ENCODE measurements at regions not wholly inside any gene's neighbourhood (a gene's known extent, or its start where the extent isn't known, plus 50 kb on each side); places are given as distances from the start of the nearest gene placed in this dataset.

DNA sequence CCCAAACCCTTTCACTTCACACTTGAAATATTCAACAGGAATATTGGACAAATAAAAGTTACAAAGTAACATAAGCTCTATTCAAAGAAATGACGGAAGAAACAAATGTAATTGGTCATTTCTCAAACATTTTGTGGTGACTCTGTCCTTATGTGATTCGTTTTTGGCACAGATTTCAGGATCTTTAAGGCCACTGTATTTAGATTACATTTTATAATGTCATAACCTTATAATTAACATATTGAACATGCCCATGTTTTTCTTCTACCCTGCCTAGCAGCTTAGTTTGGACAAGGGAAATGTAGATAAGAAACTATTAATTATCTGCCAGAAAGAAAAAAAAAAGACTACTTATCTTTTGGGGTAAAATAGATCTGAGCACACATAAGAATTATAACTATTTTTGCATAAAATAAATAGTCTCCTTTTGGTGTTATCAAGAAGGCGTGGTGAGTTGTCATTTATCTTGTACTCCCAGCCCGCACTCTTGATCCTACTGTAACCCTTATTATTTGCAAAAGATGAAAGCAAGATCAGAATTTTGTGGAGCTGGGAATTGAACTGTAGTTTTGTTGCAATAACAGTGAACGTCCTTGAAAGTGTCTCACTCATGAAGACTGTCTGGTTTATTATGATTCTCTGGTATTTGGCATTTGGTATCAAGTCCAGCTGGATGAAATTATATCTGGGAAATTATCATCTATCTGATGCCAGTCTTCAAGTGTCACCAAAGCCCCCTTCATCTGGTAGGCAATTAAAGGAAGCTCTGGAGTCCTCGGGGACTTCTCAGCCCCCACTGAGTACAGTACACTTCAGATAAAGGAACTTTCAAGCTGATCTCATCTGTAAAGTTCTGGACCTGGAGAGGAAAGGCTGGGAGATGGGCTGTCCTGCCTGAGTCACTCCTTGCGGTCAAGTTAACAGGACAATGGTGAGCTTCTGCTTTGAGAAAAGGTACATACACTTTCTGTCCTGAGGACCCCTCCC, 175.7 kb upstream of the INHBA start:
- no peak for DNase-seq

DNA sequence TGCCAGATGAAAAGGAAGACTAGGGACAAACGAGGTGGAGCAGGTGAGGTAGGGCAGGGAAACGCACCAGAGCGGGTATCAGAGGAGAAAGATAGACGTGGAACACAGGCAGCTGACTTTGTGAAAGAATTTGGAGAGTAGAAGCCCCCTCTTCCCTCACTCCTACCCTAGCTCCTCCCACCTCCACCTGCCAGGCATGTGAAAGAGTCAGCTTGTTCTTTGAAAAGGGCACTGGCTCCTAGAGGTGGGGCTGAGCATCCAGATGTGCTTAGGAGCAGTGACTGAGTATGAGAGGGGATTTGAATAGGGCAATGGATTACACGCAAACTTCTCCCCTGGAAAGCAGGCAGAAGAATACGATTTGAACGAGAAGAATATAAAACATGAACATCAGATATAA, 174.2 kb upstream of the INHBA start:
- DNase-seq = no peak

DNA sequence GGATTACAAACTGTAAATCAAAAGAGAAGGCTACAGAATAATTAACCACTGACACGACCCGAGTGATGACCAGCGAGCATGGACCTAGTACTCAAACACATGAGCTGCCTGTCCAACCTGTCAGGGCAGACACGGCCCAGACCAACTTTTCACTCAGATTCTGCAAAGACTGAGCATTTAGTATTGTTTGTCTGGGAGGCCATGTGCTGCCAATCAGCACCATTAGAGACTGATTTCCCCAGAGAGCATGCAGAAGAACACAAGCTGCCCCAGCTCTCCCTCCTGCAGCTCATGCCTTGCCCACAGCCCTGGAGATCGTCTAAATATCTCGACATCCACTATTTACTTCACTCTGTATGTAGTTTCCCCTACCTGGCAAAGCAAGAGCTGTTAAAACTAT, 172.6 kb upstream of the INHBA start:
- no peak for DNase-seq

DNA sequence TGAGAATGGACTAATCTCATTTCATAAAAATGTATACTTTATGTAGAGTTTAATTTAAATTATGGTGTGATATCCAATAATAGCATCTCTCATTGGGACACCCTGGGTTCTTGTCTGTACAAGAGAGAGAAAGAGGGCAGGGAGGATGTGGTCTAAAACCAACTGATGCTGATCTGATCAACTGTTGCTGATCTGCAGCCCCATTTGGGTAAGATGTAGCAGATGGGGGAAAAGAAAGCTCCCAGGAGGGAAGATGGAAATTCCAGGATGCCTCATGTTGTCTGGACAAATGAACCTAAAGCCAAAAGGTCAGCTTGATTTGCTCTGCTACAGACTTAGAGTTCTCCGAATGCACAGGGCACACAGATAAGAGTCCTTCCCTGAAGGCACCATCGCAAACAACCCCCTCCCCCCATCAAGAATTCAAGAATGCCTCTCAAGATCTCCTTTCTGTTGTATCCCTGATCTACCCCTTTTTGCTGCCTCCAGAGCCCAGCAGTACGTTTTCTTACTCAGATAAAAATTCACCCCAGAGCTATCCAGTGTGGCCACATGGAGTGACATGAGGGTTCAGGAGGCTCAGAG, 171.4 kb upstream of the INHBA start:
- no peak for DNase-seq

DNA sequence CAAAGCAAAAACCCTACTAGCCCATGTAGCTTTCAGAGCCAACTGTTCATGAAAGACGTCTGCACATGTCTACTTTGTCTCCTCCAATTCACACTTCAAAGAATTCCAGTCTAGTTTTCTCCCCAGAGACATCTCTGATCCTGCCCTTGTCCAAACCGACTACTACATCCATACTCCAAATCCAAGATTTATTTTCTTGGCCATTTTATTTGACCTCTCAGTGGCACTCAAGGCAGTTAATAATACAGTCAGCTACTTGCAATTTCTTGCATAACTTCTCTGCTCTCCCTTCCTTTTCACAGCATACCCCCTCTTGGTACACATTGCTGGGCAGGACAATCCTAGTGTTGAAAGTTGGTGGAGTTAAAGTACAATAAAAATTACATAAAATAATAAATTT, 170.9 kb upstream of the INHBA start:
- no peak for DNase-seq

DNA sequence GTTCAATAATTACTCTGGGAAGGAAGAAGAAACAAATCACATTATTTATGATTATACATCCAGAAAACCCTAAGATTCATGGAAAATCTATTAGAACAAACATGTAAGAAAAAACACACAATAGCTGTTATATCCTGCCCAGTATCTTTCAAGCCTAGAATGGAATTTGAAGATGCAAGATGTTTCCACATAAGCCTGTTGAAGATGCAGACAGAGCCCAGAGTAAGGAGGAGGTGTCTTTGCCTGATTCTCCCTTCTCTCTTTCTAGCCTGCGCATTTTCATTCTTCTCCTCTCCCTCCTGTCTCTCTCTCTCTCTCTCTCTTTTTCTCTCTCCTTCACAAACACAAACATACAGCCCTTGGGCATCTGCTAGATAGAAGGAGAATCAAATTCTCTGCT, 170.1 kb upstream of the INHBA start:
- DNase-seq = no peak

DNA sequence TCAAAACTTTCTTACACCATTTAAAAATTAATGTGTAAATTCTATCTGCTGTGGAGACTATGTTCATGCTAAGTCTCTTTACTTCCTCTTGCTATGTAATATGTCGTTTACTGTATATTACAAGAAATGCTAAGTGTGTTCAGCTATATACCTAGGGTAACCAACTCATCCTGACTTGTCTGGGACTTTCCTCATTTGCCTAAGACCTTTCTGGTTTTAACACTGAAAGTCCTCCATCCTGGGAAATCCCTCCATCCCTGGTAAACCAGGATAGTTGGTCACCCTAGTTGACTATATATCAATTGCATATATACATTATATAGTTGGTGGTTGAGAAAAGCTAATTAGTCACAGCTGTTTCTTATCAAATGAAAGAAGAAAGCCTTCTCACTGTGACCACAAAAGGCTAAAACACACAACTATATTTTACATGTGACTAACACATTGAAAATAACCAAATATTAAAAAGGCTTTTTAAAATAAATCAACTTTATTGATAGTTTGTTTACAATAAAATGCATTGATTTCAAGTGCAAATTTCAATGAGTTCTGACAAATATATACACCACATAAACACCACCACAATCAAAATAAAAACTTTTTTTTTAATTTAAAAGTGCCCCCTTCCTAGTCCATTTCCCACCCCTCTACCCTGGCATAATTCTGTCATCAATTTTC, 167.7 kb upstream of the INHBA start:
- DNase-seq = no peak

DNA sequence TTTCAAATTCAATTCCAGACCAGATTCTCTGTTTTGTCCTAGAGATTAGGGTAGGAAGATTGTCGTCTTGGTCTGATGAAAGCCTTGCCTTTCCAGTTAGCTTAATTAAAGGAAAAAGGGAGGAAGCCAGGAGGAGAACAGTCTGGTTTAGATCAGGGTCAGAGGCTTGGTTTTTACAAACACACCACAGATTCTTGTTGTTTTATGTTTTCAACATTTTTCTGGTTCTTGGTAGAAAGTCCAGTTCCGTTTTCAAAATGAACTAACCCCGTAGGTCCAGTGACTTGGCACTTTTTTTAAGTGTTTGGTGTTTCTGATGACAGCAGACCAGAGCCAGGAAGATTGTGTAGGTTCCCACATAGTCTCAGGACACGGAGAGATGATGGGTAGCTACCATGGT, 167.1 kb upstream of the INHBA start:
- no peak for DNase-seq

DNA sequence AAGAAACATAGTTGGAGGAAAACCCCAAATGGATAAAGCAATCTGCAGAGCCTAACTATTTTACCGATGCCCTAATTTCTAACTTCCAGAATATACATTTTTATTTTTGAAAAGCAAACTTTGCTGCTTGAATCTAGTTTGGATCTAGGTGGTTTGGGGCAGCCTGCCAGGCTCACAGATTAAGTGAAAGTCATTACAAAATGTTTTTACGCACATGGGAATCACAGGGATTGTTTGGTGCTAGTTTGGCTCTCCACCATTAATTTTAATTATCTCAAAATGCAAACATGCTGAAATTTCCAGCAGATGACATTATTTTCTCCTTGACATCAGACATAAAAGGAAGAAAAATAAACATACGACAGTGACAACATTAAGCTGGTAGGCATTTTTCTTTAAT, 166.7 kb upstream of the INHBA start:
- DNase-seq = no peak

DNA sequence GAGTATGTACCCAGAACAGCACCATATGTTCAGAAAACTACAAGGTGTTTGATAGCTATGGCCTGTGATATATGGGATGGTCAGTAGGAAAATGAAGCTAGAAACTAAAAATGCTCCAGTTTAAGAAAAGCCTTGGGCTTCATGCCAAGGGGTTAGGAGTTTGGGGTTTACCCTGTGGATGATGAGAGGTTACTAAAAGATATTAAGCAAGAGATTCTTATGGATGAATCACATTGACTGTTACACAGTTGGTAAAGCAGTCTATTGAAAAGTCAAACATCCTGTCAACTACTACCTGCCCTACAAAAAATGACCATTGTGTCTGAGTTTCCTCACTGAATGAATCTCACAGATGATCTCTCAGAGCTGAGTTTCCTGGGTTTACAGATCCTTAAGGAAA, 166.2 kb upstream of the INHBA start:
- DNase-seq = no peak

DNA sequence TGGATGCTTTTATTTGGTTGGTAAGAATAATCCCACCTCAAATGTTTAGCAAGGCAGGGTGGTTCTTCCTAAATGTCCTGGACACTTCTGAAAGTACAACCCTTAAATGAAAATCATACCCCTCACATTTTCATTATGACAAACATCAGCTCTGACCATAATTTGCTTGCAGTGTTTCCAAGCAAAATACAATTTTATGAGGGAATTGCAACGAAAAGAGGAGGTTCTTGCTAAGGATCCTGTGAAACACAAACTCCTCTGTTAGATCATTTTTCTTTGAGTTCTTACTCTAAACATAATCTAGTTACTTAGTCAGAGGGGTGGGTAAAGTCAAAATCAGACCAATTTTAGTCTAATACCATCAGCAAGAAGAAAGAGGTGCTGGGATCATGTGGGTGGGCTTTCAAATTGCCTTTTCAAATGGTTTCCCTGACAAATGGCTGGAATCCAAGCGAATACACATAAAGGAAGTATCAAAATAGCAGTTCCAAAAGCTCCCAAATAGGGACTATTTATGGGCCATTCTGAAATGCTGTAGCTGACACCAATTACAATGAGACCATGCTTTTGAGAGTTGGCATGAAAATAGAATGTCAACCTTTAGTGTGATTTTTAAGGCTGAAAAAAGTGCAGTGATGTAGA, 164.9 kb upstream of the INHBA start:
- no peak for DNase-seq

DNA sequence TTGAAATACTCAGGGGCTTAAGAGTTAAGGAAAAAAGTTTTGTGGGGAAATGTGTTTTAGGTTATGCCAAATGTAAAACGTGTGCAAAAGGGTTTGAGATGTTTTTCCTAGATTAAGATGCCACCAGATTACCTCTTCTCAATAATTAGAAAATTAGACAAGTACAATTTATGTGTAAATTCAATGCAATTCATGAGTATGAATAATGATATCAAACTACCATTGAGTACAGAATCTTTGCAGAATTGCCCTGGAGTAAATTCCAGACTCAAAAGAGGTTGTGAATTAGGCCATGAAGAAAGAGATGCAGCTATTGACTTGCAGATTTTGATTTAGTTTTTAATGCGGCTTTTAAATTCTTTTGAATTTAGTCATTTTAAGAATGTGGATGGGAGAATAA, 159.4 kb upstream of the INHBA start:
- no peak for DNase-seq

DNA sequence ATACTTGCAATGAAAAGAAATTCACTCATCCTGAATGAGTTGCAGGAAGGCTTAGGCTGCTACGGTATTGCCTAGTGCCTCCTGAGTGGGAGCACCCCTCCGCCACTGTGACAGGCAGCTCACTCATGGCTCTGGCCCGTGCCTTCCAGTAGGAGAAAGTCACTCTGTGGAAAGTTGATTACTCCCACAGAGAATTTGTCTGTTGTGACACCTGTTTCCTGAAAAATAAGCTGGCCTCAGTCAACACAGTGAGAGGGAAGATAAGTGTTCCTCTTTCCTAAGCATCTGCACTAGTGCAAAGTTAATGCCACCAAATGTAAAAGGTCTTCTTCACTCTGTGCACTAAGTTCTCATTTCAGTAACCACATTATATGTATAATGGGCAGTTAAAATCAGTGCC, 158.8 kb upstream of the INHBA start:
- no peak for DNase-seq

DNA sequence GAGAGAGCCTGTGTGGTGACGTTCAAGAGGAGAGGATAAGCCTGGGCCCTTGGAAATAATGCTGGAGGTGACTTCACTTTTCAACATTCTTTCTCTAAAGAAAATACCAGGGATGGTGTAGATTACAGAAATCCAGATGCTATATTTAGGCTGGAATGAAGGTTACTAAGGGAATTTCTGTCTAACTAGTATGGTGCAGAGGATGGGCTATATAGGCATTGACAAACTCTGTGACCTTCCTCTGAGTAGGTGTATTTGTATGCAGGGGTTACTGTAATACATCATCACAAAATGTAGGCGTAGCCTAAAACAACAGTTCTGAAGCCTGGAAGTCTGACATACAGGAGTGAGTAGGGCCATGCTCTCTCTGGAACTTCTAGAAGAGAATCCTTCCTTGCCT, 155.3 kb upstream of the INHBA start:
- DNase-seq = no peak

DNA sequence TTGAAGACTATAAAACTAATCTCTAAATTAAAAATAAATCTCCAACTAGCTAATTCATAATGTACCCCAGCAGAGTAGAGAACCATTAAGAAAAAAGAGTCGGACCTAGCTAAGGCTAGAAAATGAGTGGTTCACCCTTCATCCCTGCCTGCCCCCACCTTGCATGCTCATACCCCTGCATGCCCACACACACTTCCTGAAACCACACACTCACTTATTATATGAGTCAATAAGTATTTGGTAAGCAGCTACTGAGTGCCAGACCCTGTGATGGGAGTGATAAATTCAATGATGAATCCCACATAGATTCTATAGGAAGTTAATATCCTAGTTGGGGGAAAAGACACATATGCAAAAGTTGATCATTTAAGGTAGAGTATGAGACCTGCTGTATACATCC, 152.9 kb upstream of the INHBA start:
- no peak for DNase-seq

DNA sequence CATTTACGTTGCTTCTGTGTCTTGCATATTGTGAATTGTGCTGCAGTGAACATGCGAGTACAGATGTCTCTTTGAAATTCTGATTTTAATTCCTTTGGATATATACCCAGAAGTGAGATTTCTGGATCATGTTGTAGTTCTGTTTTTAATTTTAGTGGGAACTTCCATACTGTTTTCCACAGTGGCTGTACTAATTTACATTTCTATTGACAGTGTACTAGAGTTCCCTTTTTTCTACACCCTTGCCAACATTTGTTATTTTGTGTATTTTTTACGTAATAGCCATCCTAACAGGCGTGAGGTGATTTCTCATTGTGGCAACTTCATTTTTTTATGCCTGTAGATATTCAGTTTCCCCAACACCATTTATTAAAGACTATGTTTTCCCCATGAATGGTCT, 144.7 kb upstream of the INHBA start:
- no peak for DNase-seq

DNA sequence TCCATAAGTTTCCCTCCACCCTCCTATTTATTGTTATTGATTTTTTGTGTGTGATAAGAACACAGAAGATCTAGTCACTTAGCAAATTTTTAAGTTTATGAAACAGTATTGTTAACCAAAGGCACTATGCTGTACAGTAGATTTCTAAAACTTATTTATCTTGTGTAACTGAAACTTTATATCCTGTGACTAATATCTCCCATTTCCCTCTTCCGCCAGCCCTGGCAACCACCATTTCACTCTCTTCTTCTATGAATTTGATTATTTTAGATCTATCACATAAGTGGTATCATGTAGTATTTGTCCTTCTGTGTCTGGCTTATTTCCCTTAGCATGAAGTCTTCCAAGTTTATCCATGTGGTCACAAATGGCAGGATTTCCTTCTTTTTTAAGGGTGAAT, 144.3 kb upstream of the INHBA start:
- no peak for DNase-seq

DNA sequence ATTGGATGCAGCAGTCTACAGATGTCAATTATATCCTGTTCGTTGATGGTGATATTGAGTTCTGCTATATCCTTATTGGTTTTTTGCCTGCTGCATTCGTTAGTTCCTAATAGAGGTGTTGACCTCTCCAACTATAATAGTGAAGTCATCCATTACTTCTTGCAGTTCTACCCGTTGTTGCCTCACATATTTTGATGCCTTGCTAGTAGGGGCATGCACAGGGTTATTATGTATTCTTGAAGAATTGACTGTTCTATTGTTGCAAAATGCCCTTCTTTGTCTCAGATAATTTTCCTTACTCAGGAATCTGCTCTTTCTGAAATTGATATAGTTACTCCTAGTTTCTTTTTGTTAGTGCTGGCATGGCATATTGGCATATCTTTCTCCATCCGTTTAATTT, 140.1 kb upstream of the INHBA start:
- no peak for DNase-seq

DNA sequence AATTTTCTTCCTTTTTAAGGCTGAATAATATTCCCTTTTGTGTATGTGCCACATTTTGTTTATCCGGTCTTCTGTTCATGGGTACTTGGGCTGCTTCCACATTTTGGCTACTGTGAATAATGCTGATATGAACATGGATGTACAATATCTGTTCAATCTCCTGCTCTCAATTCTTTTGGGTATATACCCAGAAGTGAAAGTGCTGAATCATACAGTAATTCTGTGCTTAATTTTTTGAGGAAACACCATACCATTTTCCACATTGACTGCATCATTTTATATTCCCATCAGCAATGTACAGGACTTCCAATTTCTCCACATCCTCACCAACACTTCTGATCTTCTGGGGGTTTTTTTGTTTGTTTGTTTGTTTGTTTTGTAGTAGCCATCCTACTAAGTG, 135.0 kb upstream of the INHBA start:
- no peak for DNase-seq

DNA sequence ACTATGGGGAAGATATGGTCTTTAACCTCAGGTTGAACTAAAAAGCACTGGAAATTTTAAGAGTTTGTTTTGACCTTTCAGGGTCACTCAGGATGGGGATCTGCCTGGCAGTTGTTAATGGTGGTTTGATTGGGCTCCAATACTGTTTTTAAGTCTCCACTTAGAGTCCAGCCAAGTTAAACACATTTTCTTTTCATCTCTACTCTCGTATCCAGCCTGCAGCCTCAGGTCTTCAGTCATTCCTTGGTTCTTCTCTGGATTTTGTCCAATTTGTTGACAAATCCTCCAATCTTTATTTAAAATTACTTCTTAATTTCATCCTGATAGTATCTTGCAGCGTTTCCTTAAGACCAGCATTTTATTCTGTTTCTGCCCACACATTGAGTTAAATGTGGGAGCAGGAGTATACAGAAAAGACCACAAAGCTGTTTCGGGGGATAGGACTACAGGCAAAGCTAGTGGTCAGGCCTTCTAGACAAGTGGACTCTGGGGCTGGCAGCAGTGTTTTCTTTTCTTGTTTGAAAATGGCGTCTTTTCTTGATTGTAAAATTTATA, 133.2 kb upstream of the INHBA start:
- DNase-seq = no peak

DNA sequence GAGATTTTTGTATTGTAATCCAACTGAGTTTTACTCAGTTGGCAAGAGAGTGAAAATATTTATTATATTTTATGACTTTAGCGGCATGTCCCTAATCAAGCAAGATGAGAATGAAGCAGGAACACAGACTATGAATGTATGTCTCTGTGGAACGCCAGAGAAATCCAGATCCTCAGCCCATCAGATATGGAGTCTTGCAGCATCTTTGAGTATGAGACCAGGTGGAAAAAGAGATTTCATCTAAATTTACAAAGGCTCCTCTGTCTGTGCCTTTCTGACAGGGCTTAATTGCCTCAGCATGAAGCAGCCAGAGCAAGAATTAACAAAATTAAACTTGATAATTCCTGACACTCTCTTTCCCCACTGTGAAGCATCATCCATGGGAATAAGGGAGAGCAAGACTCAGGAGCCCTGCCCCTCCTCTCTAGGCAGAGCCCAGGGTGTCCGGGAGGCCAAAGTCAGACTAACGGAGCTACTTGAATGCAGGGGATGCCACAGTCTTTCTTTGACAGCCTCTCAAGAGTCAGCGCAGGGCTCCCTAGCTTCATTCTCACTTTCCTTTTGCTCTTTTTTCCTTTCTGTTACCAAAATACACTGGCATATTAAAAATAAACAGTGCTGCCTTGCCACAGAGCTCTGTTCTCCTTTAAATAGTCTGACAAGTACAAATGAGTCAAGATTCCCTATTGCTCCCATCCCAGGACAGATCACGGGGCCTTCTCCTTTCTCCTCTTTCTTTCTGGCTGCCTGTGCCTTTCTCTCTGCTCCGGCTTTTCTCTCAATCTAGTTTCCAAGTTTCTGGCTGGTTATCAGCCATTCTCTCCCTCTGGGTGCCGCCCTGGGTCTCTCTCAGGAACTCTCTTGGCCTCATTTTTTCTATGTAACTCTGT, 132.2 kb upstream of the INHBA start:
- no peak for DNase-seq

DNA sequence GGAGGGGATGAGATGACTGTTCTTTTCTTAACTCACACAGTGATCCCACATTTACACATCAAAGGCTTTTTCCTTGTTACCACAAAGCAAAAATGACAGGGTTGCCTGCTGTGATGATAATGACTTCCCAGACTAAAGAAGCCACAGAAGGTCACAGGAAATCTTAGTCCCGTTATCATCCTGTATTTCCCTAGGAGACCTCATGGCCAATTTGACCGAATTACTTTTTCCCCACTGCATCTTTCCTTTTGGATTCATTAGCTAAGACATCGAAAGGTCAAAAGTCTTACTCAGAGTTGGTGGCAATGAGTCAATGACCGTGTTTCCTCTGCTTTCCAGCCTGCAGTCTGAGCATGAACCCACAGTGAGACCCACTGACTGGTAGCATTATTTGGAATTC, 130.1 kb upstream of the INHBA start:
- no peak for DNase-seq
